HG03442 (cell line): ENCODE measurements at regions not wholly inside any gene's neighbourhood (a gene's known extent, or its start where the extent isn't known, plus 50 kb on each side); places are given as distances from the start of the nearest gene placed in this dataset.
A peak's percentile ranks its signal among the peaks of the same experiment; 100 is the strongest.

Source experiments
- ATAC-seq: cut with Tn5 transposase; IDR thresholded peaks from one replicate; pipeline ENCODE4 v1.9.1; 2021; ENCODE audit warnings: mild to moderate bottlenecking, moderate library complexity; ENCODE audit not compliant: unreplicated experiment

DNA sequence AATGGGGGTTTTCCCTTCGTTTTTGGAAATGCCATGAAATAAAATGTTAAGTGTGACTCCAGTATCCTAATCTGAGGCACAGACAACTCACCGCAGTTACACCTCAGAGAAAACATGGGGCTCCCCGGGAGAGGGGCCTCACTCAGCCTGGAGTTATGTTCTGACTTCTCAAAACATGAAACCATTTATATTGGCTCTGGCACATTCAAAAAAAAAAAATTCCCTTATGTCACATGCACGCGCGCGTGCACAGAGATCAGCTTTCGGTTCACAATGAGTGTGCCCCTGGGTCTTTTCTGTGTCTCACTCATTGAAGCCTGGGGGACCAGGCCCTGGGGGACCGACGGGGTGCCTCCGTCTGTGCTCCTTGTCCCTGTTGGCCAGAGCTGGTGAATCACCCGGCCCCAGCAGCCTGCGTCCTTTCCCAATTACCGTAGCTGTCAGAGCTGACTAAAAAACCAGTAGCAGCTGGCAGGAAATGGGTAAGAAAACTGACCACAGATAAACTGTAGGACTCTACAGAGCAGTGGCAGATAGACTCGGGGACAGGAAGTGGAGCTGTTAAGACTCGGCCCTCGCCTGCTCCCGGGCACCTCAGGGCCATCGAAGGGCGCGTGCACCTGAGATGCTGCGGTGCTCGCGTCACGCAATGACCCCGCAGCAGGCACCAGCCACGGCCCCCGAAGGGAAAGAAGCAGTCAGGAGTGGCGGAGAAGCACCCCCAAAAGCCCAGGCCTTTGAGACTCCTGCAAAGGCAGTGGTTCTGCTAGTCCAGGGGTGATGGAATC is 138.3 kb upstream of the ID2 start:
- ATAC-seq = peak; percentile 68

DNA sequence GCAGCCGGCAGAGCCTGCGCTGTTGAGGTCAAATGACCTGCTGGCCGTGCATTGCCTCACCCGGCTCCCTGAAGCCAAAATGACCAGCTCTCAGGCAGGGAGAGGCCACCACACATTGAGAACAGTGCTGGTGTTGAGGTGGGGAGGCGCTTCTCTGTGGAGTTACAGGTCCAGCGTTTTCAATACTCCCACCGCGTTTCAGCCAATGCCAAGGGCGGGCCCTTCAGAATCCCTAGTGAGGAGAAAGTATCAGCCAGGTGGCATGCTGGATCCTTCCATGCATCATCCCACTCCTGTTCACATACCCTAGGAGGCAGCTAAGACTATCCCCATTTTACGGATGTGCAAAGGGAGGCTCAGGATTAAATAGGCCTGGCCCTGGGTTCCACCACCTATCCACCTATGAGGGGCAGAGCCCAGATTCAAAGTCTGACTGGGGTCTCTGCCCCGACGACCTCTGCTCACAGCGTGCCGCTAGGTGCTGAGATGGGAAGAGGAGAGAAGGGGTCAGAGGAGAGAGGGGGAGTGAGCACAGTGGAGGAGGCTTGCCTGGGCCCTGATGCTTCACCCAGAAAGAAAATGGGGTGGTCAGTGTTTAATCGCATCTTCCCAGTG is 137.6 kb upstream of the ID2 start:
- no peak for ATAC-seq

DNA sequence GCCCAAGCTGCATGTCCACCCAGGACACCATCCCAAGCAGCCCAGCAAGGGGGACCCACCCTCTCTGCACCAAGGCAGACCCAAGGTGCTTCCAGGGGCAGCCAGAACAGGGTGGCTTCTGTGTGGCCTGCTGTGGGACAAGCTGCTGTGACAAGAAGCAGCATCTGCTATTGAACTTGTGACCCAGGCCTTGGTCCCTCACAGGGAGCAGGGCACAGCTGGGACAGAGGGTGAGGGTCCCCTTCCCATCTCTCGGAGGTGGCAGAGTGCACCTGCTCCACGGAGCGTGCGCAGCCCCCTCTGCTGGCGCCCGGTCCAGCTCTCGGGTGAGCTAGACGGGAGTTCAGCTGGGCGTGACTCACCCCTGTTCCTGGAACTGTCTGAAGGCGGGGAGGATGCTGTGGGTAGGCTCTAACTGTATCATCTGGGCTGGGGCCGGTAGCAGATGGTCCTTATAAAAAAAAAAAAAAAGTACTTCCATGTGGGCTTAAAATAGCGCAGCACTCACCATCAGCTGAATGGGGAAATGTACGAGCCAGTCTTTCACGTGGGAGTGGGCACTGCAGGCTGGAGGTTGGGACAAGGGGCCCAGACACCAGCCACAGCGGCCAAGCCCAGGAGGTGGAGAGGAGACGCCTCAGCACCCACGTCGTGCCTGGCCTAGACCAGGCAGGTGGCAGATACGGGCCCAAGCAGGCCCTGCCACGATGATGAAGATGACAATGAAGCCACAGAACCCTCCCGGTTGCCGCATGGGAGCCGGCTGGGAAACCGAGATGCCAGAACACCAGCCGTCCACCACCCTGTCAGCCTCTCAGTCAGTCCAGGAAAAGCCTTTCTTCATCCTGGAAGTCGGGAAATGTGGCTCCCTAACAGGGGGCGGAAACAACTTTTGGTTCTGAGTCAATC is 136.8 kb upstream of the ID2 start:
- ATAC-seq = peak; percentile 52

DNA sequence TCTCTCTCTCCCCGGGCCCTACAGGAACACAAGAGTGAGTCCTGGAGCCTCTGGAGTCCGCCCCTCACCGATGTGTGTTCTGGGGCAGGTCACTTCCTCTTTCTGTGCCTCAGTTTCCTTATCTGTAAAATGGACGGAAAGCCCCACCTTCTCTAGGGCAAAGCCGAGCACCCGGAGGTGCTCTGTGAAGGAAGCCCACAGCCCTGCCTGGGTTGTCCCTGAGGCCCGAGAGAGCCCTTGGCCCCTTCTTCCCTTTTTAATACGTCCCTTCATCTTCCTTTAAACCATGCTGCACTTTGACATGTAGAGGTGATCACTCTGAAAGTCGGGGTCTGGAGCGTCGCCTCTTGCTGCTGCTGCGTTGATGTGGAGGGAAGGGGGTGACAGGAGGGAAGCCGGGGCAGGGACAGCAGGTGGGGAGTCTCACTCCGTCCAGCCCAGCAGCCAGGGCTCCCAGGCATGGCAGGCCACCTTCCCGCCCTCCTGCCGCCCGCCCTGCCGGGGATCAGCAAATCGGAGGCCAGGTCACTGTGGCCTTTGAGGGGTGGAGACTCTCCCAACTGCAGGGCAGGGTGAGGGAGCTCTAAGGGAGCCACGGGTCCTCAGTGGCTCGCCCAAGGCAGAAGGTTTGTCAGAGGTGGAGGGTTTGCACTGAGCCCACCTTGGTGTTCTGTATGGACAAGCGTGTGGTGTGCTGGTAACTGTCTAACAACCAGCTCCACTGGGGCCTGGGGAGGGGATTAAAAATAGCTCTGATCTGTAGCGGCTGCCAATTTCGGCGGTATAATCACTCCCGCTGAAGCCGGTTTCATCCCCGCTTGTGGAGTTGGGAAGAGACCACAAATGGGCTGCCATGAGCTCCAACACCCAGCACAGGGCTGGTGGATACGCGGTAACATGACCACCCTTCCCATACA is 135.9 kb upstream of the ID2 start:
- no peak for ATAC-seq

DNA sequence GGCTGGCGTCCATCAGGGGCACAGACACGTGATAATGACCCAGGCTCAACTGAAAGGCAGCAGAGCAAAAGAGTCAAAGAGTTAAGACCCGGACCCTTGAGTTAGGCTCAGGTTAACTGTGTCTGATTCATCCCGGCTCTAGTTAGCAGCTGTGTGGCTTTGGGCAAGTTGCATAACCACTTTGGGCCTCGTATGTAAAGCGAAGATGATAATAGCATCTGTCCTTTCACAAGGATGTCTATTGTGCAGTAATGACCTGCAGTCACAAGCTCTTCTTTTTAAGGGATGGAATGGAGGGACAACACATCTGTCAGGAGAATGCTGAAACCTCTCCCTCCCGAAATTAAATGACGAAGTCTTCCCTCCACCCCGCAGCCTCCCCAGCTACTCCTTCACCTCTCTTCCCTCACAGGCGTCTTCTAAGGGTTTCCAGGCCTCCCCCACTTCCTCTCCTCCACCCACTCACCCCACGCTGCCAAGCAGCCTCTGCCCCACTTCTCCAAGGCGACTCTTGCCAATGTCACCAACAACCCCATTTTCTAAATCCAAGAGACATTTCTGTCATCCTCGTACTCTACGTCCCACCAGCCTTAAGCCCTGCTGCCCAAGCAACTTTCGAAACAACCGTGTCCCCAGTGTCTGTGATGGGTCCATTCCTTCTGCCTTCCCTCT is 135.1 kb upstream of the ID2 start:
- ATAC-seq = no peak

DNA sequence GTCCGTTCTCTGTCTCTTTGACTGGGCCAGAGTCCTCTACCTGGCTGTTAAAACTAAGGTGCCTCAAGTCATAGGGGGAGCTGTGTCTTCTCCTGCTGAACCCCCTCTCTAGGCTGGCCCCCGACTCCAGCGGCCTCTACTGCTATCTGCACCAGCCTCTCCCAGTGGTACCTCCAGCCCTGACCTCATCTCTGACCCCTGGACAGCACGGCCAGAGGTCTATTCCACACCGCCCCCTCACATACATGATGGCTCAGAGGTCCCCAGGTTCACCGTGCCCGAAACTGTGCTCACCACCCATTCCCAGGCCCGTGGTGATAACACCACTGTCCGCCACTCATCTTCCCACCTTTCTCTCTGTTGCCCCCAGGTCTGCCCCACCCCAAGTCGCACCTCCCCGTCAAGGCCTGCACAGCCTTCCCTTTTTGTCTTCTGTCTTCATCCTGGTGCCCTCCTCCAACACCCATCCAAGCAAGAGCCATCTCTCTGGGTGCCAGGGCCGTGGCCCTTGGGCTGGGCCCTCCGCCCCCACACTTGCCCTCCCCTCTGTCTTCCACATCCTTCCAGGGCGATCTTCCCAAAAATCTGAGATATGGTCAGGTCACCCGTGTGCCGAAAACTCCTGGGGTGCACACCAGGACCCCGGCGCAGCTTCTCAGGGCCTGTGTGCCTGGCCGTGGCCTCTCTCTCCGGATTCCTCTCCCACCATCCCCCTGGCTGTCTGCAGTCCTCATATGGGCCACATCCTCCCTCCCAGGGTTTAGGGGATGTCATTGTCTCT is 134.4 kb upstream of the ID2 start:
- no peak for ATAC-seq

DNA sequence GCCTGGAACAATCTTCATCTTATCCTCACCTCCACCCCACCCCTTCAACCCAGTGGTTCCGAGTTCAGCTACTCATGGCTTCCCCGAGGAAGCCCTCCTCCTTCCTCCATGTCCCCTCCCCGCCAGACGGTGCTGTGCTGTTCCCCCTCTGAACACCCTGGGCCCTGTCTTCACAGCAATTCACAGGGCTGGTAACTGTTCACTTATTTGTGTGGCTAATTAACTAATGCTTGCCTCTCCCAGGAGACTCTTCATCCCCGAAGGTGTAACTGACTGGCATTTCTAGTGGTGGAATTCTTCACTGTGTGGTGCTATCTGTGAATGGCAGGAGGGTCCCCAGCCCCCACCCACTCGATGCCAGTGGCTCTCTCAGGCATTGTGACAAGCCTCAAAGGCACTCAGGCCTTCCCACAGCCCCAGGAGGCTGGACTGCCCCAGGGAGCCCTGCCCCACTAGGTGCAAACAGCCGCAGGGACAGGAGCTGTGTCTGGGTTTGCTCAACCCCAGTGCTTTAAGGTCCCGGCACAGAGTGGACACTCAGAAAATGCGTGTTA is 133.7 kb upstream of the ID2 start:
- ATAC-seq = no peak

DNA sequence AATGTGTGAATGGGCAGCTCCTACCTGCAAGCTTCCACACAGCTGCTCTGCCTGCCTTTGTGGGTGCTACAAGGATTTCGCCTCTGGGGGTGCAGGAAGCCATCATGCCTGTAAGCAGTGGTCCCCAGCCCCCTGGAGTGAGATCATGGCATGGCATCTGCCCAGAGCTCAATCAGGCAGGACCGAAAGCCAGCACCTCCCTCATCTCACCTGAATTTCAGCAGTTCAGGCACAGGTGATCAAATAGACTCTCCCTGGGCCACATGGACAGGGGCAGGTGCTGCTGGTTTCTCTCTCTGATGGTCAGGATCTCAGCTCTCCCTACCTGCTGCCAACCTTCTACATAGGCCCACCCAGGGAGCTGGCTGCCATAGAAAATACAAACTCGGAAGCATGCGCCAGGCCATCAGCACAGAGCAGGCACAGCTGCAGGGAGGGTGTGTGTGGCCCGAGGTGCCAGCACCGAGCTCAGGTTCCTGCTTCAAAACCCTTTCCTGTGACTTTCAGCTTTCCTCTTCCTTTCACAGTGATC is 133.2 kb upstream of the ID2 start:
- no peak for ATAC-seq

DNA sequence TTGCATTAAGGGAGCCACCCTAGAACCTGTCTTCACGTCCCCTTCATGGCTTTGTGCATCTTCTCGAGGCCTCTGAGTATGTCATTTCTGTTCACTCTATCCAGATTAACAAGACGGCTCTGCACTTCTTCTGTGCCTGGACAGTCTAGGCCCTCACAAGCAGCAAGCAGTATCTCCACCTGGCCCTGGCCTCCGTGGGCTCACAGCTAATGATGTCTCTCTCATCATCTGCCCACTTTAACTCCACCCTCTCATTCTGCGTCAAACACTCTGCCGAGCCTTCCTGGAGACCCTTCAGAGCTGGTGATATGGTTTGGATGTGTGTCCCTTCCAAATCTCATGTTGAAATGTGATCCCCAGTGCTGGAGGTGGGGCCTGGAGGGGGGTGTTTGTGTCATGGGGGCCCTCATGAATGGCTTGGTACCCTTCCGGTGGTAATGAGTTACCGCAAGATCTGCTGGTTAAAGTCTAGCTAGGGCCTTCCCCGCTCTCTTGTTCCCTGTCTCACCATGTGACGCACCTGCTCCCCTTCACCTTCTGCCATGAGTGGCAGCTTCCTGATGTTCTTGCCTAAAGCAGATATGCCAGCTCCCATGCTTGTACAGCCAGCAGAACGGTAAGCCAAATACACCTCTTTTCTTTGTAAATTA is 132.5 kb upstream of the ID2 start:
- ATAC-seq = no peak

DNA sequence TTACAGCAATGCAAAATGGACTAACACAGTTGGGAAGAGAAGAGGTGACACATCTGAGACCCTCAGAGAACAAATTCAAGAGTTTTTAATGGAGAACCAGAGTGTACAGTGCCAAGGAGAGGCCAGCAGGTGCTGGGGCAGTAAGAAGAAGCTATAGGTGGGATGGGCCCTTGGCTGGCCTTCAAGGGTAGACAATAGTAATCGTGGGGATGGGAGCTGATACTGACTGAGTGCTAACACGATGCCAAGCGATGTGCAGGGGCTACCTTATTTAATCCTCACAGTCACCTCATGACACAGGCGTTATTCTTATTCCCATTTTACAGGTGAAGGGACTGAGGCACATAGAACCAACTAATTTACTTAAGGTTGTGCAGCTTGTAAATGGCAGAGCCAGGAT is 131.9 kb upstream of the ID2 start:
- no peak for ATAC-seq

DNA sequence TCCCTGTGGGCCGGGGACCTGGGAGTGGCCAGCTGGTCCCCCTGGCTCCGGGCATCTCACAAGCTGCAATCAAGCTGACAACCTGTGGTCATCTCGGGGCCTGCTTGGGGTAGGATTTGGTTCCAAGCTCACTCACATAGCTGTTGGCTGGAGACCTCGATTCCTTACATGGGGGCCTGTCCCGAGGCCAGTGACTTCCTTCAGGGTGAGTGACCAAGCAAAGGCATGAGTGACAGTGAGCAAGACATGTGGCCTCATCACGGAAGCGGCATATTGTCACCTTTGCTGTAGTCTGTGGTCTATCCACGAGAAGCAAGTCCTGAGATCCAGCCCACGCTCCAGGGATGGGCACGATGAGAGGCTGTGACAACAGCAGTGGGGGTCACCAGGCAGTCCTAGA is 131.4 kb upstream of the ID2 start:
- no peak for ATAC-seq

DNA sequence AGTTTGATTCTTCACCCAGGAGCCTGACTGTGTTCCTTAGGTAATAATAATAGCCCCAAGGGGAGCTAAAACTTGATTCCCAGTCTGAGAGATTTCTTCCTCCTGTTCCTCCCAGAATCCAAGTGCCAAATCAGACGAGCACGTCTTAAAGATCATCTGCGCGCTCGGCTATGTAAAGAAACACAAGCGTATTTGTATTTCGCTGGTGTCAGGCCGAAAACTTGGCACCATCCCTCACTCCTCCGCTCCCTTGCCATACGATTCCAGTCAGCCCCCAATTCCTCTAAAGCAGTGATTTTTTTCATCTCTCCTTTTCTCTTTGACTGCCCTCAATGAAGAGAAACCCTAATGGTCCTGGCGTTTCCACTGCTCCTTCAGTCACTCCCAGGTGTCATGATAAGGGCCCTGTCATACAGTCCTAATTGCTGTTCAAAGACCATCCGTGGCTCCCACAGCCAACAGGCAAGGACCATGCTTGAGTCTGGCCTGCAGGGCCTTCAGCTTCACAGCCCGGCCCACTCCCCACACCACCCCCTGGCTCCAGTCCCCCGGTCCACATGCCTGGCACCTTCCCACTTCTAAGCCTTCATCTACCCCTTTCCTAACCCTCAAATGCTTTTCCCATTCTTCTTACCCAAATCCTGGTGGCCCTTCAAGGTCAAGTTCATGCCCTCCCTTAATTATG is 130.8 kb upstream of the ID2 start:
- ATAC-seq = no peak

DNA sequence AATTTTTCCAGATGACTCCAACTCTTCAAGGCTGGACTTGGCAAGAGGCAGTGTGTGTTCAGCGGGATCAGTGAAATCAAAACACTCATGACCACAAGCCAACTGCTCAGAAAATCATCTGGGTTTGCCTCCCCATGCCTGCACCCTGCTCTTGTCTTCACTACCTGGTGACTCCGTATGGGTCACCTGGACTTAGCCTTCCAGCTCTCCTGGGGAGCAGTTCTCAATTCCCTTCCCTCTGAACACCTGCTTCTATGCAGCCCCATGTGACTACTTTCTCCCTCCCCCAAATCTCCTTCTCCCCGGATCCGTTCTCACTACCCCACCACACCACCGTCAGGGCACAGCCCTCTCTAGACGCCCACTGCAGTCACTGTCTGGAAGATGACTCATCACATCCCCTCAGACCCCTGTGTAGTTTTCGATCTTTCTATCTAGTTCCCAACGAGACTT is 130.2 kb upstream of the ID2 start:
- ATAC-seq = peak; percentile 74

DNA sequence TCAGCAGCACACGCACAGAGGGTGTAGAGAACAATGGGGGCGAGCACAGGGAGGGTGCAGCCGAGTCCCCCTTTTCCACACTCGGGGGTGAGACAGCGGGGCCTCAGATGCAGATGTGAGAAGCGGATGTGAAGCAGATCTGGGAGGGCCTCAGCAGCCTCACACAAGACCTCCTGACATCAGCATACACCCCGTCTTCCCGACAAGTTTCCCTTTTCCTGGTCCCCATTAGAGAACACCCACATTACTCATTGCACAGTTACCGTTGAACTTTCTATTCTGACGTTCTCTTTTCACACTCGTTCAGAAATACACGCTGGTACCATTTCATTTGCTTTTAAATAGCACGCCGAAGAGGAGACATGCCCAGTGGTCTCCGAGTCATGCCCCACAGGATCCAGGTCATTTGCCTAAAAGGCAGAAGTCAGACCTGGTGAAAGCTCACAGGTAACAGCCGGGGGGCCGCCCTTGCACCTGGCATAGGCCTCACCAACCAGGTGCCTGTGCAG is 129.5 kb upstream of the ID2 start:
- peak; percentile 38 for ATAC-seq

DNA sequence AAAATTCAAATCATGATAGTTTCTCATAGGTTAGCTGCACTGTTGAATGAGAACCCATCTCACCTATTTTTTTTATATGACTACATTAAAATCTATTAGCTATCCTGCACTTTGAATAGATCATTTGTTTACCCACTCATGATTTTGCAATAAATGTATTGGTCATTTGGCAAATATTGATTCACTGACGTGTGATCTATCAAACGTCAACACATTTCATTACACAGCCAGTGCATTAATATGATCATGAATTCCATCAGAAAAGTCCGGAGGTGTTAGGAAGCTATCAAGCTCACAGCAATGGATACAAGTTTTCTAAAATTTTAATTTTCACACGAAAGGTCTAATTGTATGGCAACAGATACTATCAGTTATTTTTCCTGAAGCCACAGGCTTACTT is 128.2 kb upstream of the ID2 start:
- ATAC-seq = no peak

DNA sequence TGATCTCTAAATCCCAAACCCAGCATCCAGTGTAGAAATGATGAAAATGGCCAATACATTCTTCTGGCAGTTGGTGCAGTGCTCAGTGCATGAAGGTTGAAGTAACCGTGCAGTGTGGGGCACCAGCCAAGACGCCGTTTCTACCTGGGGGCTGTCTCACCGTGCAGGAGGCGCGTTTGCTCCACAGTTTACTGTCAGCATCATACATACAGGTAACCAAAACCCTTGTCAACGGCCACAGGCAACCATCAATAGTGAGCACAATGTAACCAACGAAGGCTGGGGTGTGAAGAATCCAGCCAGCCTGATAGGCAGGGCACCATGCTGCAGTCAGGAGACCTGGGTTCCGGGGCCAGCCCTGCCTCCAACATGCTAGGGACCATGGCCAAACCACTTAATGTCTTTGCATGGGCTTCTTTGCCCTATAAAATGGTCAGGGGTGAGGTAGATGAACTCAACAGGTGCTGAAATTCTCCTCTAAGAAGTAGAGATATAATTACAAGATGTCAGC is 127.5 kb upstream of the ID2 start:
- no peak for ATAC-seq

DNA sequence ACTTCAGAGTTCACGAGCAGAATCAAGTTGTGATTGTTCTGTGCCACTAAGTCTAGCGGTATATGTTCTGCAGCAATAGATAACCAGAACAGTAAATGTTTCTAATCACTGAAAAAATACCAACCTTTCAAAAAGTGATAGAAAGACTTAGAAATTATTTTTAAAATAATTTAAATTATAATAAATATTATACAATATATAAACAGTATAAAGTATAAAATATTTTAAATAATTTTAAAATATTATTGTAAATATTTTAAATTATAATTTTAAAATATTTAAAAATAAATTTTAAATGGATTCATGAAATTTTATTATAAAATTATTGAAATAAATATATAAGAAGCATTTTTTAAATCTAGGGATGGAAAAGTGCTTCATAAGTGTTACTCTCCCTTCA is 126.3 kb upstream of the ID2 start:
- ATAC-seq = no peak
